CD14-positive monocyte (primary cell): ENCODE measurements at regions not wholly inside any gene's neighbourhood (a gene's known extent, or its start where the extent isn't known, plus 50 kb on each side); places are given as distances from the start of the nearest gene placed in this dataset.

Experiments used
- DNase-seq, 3 donors: peaks; one replicate each; pipeline ENCODE4 v3.0.0-alpha.2; 2011 to 2022
- H2AFZ ChIP-seq: 2 replicates; pipeline ENCODE4 v1.6.0; 2012; ENCODE audit warnings: mild to moderate bottlenecking, low read depth, low read length, inconsistent platforms; ENCODE audit not compliant: insufficient read depth, poor library complexity, severe bottlenecking
- H3K27ac ChIP-seq, 2 donors: 1 replicate in 1 of 2; 2 replicates in 1 of 2; pipeline ENCODE4 v1.5.1; 2012 to 2013; ENCODE audit warnings: low read length in 2 of 2, control low read depth in 1 of 2, inconsistent platforms in 1 of 2, low read depth in 1 of 2, mild to moderate bottlenecking in 1 of 2
- H3K27me3 ChIP-seq, 2 donors: one replicate each; pipeline versions ENCODE4 v1.6.0 to v1.6.1; 2011 to 2013; ENCODE audit warnings: low read length in 2 of 2; ENCODE audit not compliant: control insufficient read depth in 2 of 2, insufficient read depth in 2 of 2
- H3K36me3 ChIP-seq, 2 donors: replicated peaks in 1 of 2; 1 replicate in 1 of 2; 2 replicates in 1 of 2; pipeline versions ENCODE4 v1.5.1 to v1.6.1; 2012 to 2013; ENCODE audit warnings: low read length in 2 of 2, control low read depth in 1 of 2, inconsistent platforms in 1 of 2, mild to moderate bottlenecking in 1 of 2; ENCODE audit not compliant: insufficient read depth in 2 of 2, control insufficient read depth in 1 of 2
- H3K4me1 ChIP-seq, 2 donors: 1 replicate in 1 of 2; 2 replicates in 1 of 2; pipeline versions ENCODE4 v1.5.1 to v1.6.1; 2012 to 2013; ENCODE audit warnings: low read length in 2 of 2, control low read depth in 1 of 2, inconsistent platforms in 1 of 2, mild to moderate bottlenecking in 1 of 2, moderate library complexity in 1 of 2; ENCODE audit not compliant: insufficient read depth in 2 of 2, control insufficient read depth in 1 of 2
- H3K4me2 ChIP-seq: replicated peaks from 2 replicates; pipeline ENCODE3; 2012; ENCODE audit warnings: low read length, moderate library complexity, mild to moderate bottlenecking; ENCODE audit not compliant: poor library complexity, severe bottlenecking; ENCODE audit errors: extremely low read depth
- H3K4me3 ChIP-seq, 3 experiments: fragments of 200-600 bp in 1 of 3; sonication (generic) in 1 of 3; replicated peaks in 1 of 3; 1 replicate in 2 of 3; 2 replicates in 1 of 3; pipeline ENCODE4 v1.5.1; 2011 to 2013; ENCODE audit warnings: low read length in 3 of 3, mild to moderate bottlenecking in 3 of 3, control low read depth in 2 of 3, low read depth in 2 of 3, inconsistent platforms in 1 of 3, moderate library complexity in 1 of 3
- H3K79me2 ChIP-seq: 2 replicates; pipeline ENCODE4 v1.6.0; 2012; ENCODE audit warnings: mild to moderate bottlenecking, control low read depth, inconsistent platforms, low read length, moderate library complexity; ENCODE audit not compliant: insufficient read depth
- H3K9ac ChIP-seq: 2 replicates; pipeline ENCODE4 v1.6.0; 2017; ENCODE audit warnings: low read length, mild to moderate bottlenecking; ENCODE audit not compliant: insufficient read depth, poor library complexity, severe bottlenecking
- H3K9me3 ChIP-seq, 2 donors: replicated peaks in 1 of 2; 1 replicate in 1 of 2; 2 replicates in 1 of 2; pipeline versions ENCODE4 v1.5.1 to v1.6.1; 2012 to 2013; ENCODE audit warnings: low read length in 2 of 2, control low read depth in 1 of 2; ENCODE audit not compliant: control insufficient read depth in 1 of 2, insufficient read depth in 1 of 2
- H4K20me1 ChIP-seq: 2 replicates; pipeline ENCODE4 v1.6.0; 2012; ENCODE audit warnings: mild to moderate bottlenecking, low read length, control low read depth, moderate library complexity; ENCODE audit not compliant: insufficient read depth
- H3K27ac Mint-ChIP-seq, 7 donors: one replicate each; pipeline ENCODE4 v1.8.0; 2020; ENCODE audit warnings: mild to moderate bottlenecking in 7 of 7, mixed read lengths in 7 of 7, moderate library complexity in 6 of 7, inconsistent platforms in 2 of 7
- H3K27me3 Mint-ChIP-seq, 3 donors: one replicate each; pipeline ENCODE4 v1.8.0; 2021 to 2022; ENCODE audit warnings: low read depth in 3 of 3, mild to moderate bottlenecking in 3 of 3, mixed read lengths in 3 of 3, moderate library complexity in 3 of 3, inconsistent platforms in 1 of 3
- H3K36me3 Mint-ChIP-seq, 2 donors: one replicate each; pipeline ENCODE4 v1.8.0; 2020; ENCODE audit warnings: mixed read lengths in 2 of 2, inconsistent platforms in 1 of 2, mild to moderate bottlenecking in 1 of 2
- H3K4me1 Mint-ChIP-seq: one replicate; pipeline ENCODE4 v1.8.0; 2020; ENCODE audit warnings: mild to moderate bottlenecking, mixed read lengths
- H3K4me3 Mint-ChIP-seq, 2 donors: one replicate each; pipeline ENCODE4 v1.8.0; 2020; ENCODE audit warnings: mild to moderate bottlenecking in 2 of 2, mixed read lengths in 2 of 2, moderate library complexity in 1 of 2
- H3K9me3 Mint-ChIP-seq, 7 donors: one replicate each; pipeline ENCODE4 v1.8.0; 2020 to 2022; ENCODE audit warnings: mixed read lengths in 7 of 7, mild to moderate bottlenecking in 6 of 7, moderate library complexity in 6 of 7, inconsistent platforms in 2 of 7
- WGBS: methylation state at CpG from one replicate; pipeline ENCODE4 v1.1.5; 2013; ENCODE audit warnings: missing lambda C conversion rate; ENCODE audit not compliant: insufficient coverage; 5-methylcytosine and 5-hydroxymethylcytosine counted together
- intact Hi-C, 2 donors: fragments of 100-400 bp; cut with micrococcal nuclease; formaldehyde crosslinking; loops; one replicate each; pipeline versions ENCODE4 v1.15.0 to v1.15.1; 2023
- TF ChIP-seq, protein P1 (sequence below): fragments of 200-600 bp; IDR thresholded peaks from one replicate; pipeline ENCODE4 v1.8.0; 2022; ENCODE audit warnings: antibody characterized with exemption, mild to moderate bottlenecking

GRCh38 chr22:48565901-48566501, 1261.7 kb downstream of the BRD1 start:
- peaks cover 2 to 8% (median 6%) of the 10 kb centered on the region in 7 donors for H3K9me3 Mint-ChIP-seq
- DNase-seq: no peak
- peaks cover 6 to 11% (median 7%) of the 10 kb centered on the region in 3 donors for H3K27me3 Mint-ChIP-seq
- H3K4me1 Mint-ChIP-seq: no peaks in the 10 kb centered on the region
- Histone ChIP-seq H3K4me3 (no peak overlapping the region), H2AFZ (no peak overlapping the region), H3K9ac (no peak overlapping the region), H3K4me1 (no peaks in the 10 kb centered on the region), H3K27ac (no peak overlapping the region), H4K20me1 (no peaks in the 10 kb centered on the region), H3K9me3 (peaks cover 3 to 21% of the 10 kb centered on the region in 2 donors), H3K79me2 (no peaks in the 10 kb centered on the region), H3K36me3 (no peaks in the 10 kb centered on the region), H3K4me2 (no peak overlapping the region), H3K27me3 (peaks cover 0 to 25% of the 10 kb centered on the region in 2 donors)
- TF ChIP-seq, protein P1, sequence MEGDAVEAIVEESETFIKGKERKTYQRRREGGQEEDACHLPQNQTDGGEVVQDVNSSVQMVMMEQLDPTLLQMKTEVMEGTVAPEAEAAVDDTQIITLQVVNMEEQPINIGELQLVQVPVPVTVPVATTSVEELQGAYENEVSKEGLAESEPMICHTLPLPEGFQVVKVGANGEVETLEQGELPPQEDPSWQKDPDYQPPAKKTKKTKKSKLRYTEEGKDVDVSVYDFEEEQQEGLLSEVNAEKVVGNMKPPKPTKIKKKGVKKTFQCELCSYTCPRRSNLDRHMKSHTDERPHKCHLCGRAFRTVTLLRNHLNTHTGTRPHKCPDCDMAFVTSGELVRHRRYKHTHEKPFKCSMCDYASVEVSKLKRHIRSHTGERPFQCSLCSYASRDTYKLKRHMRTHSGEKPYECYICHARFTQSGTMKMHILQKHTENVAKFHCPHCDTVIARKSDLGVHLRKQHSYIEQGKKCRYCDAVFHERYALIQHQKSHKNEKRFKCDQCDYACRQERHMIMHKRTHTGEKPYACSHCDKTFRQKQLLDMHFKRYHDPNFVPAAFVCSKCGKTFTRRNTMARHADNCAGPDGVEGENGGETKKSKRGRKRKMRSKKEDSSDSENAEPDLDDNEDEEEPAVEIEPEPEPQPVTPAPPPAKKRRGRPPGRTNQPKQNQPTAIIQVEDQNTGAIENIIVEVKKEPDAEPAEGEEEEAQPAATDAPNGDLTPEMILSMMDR: no peak
- H3K4me3 Mint-ChIP-seq: no peak overlapping the region
- WGBS: 80% methylated on average over 3 of the region's 3 CpGs
- H3K36me3 Mint-ChIP-seq: no peaks in the 10 kb centered on the region
- no peak overlapping the region for H3K27ac Mint-ChIP-seq
- intact Hi-C loops: no loop called here

DNA sequence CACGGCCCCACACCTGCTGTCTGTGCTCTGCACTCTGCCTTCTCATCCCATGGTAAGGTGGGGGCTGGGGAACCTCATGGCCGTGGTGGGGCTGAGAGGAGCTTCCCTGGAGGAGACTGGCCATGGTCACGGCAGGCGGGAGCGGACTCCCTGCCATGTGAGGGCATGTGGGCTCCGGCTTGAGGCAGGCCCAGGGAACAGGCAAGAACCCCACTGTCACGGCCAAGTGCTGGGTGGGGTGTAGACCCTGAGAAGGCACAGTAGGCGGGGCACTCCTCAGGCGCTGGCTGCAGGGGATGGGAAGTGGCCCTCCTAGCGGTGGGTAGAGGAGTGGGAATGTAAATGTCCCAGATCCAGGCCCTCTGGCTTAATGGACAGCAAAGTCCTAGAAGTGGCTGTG, 1262.7 kb downstream of the BRD1 start:
- WGBS: 91% methylated on average over 10 of the region's 10 CpGs
- H2AFZ ChIP-seq: no peak overlapping the region
- H3K9ac ChIP-seq: no peak overlapping the region
- no peak for DNase-seq
- peaks cover 2 to 12% of the 10 kb centered on the region in 2 donors for H3K9me3 ChIP-seq
- peaks cover 5 to 10% (median 7%) of the 10 kb centered on the region in 3 donors for H3K27me3 Mint-ChIP-seq
- TF ChIP-seq, protein P1: no peak
- no peaks in the 10 kb centered on the region for H3K36me3 Mint-ChIP-seq
- H3K4me3 ChIP-seq: no peak overlapping the region
- no peaks in the 10 kb centered on the region for H3K4me1 Mint-ChIP-seq
- H3K4me2 ChIP-seq: no peak overlapping the region
- peaks cover 0 to 6% (median under 1%) of the 10 kb centered on the region in 7 donors for H3K9me3 Mint-ChIP-seq
- H3K27ac Mint-ChIP-seq: no peak overlapping the region
- no peaks in the 10 kb centered on the region for H3K36me3 ChIP-seq
- H3K4me1 ChIP-seq: no peaks in the 10 kb centered on the region
- no peaks in the 10 kb centered on the region for H3K79me2 ChIP-seq
- intact Hi-C loops: no loop called here
- no peak overlapping the region for H3K27ac ChIP-seq
- H4K20me1 ChIP-seq: no peaks in the 10 kb centered on the region
- H3K27me3 ChIP-seq: peaks cover 0 to 25% of the 10 kb centered on the region in 2 donors
- no peak overlapping the region for H3K4me3 Mint-ChIP-seq
